Activated CD8-positive, alpha-beta memory T cell treated with anti-CD3 and anti-CD28 coated beads, Interleukin-2, amount 50 U/mL, for 48 hours (primary cell): ENCODE measurements at regions not wholly inside any gene's neighbourhood (a gene's known extent, or its start where the extent isn't known, plus 50 kb on each side); places are given as distances from the start of the nearest gene placed in this dataset.
"Not testable (repeated sequence)": the region's sequence is repeated elsewhere in the genome, so short reads cannot be mapped to it uniquely, and the experiment has no call there.

Source experiments
- DNase-seq: peaks from one replicate; pipeline ENCODE4 v3.0.0-alpha.2; 2020

DNA sequence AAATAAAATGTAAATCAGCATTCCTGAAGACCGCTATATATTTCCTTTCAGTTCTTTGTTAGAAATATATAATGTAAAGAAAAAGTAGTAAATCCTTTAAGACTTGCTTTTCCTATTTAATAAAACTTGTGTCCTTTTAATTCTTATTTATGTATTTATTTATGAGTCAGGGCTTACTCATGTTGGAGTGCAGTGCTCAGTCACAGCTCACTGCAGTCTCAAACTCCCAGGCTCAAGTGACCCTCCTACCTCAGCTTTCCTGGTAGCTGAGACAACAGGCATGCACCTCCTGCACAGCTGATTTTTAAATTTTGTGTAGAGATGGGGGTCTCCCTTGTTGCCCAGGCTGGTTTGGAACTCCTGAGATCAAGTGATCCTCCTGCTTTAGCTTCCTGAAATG, 724.5 kb downstream of the ANKRD7 start:
- DNase-seq: no peak

DNA sequence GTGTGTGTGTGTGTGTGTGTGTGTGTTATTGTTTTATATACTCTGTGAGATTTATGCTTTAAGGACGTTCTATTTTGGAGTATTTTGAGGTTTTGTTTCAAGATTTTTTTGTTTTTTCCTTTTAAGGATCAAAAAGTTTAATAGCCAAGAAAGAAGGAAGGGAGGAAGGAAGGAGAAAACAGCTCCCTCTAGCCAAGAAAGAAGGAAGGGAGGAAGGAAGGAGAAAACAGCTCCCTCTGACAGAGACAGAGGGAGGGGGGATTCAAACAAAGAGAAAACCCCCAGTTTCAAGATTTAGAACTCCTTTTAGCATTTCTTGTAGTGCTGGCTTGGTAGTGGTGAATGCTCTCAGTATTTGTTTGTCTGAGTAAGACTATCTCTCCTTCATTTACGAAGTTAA, 731.8 kb downstream of the ANKRD7 start:
- not testable (repeated sequence) for DNase-seq

DNA sequence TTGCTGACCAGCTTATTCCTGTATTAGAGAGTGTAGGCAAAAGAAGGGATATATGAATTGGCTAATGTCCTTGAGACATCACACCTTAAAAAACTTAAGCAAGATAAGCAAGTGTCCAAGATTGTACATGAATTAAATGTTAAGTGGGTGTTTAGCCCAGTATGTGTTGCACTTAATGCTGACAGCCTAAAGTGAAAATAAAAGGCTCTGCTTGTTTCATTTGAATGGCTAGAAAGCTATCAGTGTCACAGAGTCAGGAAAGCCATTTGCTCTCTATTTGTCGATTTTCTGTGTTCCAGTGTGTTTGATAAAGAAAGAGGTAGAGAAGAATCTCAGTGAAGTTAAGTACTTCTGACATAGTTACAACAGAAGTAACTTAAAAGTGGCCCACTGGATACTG, 744.9 kb downstream of the ANKRD7 start:
- DNase-seq: no peak

DNA sequence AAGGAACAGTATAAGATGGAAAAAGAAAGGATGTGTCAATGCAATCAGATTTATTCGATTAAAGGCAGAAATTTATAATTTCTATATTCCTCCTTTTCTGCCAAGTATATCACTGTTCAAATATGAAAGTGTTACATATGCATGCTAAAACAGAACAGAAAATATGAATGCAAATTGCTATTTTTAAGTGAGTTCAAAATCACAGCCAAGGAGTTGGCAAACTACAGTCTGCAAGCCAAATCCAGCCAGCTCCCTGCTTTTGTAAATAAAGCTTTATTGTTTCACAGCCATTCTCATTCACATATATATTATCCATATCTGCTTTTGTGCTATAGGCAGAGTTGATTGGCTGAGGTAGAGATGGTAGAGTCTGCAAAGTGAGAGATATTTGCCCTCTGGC, 747.2 kb downstream of the ANKRD7 start:
- DNase-seq: no peak

DNA sequence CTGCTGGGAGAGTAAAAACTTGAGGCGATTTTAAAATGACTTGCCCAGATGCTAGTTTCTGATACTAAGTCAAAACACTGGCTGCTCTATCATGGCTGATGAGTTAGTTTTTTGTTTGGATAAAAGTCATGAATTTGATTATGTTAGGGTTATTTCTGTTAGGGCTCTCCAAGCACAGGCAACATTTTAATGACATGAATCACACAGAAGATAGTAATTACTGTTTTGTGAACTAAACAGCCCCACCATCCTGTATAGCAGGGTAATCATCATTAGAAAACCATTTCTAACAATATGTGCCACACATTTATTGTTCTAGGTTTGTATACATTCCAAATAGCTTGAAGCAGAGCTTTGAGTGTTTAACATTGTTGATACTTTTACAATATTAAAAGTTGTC, 750.3 kb downstream of the ANKRD7 start:
- DNase-seq: no peak

DNA sequence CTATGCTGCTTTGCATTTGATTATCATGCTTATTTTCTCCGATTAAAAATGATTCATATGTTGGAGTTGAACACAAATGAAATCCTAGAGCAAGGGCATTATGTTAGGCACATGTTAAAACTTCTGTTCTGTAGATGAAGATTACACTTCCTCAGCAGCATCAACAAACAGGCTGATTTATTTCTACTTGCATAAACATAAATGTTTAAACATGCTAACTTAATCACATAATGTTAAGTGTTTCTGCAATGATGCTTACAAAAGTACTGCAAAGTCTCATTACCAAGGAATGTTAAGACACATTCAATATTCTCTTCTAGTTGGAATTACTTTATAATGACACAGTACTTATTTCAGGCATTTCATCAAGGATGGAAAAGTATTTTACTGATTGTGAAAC, 770.8 kb downstream of the ANKRD7 start:
- no peak for DNase-seq

DNA sequence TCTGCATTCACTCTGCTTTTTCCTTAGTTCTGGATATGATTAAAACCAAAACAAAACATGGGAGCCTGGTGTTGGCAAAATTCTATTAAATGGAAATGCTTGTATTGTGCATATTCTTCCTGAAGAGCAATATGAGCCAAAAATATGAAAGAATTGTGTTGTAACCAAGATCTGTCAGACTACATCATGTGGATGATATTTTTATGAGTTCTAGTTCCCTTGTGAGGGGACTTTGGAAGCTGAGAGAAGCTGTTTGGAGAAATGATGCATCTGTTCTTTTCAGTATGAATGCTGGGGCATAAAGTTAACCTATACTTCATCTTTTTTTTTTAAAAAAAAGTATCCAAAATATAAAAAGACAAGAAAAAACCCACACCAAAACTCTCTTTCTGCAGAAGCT, 782.7 kb downstream of the ANKRD7 start:
- DNase-seq: no peak

DNA sequence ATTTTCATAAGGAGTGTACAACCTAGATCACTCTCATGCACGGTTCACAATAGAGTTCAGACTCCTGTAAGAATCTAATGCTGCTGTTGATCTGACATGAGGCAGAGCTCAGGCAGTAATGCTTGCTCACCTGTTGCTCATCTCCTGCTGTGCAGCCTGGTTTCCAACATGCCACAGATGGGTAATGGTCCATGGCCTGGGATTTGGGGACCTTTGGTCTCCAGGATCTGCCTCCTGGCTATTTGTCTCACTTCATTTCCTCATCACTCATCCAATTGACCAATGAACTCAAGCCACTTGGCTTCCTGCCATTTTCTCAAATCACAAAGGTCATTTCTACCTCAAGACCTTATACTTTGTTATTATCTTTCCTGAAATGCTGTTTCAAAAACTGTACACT, 786.1 kb downstream of the ANKRD7 start:
- DNase-seq: no peak

DNA sequence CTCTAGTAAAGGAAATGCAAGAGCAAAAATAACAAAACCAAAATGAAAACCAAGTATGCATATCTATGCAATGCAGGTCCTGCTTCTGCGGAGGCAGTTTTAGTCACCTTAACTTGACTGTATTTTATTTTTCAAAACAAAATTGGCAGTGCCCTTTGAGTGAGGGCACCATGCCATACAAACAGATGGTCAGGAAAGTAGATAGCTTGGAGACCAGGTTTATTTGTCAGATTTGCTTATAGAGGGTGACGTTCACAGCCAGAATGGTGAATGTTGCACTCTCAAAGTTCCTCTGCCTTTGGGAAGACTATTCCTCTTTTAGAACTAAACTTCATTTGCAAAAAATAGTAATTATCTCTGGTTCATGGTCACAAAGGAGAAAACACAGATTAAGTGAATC, 801.9 kb downstream of the ANKRD7 start:
- no peak for DNase-seq

DNA sequence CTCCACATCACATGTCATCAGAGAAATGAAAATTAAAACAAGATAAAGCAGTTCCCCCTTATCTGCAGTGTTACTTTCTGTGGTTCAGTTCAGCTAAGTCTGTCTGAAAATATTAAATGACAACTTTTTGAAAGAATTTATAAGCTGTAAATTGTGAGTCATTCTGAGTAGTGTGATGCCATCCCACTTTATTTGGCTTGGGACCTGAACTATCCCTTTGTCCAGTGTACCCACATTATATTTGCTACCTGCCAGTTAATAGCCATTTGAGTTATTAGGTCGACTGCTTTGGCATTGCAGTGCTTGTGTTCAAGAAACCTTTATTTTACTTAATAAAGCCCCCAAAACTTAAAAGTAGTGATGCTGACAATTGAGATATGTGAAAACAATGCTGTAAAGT, 804.2 kb downstream of the ANKRD7 start:
- DNase-seq: no peak

DNA sequence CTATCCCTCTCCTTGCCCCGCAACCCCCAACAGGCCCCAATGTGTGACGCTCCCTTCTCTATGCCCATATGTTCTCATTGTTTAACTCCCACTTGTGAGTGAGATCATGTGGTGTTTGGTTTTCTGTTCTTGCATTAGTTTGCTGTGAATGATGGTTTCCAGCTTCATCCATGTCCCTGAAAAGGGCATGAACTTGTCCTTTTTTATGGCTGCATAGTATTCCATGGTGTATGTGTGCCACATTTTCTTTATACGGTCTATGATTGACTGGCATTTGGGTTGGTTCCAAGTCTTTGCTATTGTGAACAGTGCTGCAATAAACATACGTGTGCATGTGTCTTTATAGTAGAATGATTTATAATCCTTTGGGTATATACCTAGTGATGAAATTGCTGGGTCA, 807.6 kb downstream of the ANKRD7 start:
- DNase-seq: not testable (repeated sequence)

DNA sequence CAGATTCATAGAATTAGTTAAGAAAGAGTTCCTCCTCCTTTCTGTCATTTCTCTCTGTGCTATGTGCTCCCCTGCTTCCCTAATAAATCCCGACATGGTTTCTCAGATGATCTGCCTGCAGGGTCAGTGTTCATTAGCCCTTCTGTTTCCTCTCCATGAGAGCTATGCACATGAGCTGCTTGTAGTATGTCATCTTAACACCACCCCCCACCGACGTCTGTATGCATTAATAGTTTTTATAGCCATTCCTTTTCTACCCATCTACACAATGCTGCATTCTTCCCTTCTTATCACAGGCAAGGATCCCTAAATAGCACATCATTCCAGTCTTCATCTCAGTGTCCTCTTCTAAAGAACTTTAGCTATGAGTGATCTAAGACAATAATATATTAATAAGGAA, 809.1 kb downstream of the ANKRD7 start:
- DNase-seq: no peak

DNA sequence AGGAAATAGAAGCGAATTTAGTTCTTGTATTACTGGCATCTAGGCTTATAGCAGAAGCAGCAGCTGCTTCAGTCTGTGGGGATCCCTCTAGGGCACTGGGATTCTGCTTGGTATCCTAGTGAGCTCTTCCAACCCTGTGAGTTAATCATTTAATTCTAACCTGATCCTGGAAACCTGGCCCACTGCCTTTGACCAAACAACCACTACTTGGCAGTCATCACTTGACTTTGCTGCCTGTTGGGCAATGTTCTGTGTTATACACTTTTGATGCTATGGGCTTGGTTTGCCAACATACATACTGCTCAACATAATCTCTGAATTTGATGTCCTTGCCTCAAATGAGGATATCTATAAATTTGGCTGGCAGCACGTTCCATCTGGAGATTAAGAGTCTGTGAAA, 813.4 kb downstream of the ANKRD7 start:
- no peak for DNase-seq

DNA sequence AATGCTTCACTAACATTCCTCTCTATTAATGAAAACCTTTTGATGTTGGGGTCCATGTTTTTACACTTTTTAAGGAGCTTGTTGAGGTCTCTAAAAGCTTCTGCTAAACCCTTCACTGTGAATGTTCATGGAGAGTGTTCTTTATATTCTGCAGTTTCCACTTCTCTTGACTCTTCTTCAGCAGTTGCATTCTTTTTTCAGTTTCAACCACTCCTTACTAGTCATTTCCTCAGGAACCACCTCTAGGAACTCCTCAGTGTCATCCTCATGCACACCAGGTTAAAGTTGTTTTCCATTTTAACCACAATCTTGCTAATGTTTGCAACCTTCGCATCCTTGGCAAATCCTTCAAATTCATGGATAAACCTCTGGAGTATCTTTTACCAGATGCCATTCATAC, 821.6 kb downstream of the ANKRD7 start:
- no peak for DNase-seq

DNA sequence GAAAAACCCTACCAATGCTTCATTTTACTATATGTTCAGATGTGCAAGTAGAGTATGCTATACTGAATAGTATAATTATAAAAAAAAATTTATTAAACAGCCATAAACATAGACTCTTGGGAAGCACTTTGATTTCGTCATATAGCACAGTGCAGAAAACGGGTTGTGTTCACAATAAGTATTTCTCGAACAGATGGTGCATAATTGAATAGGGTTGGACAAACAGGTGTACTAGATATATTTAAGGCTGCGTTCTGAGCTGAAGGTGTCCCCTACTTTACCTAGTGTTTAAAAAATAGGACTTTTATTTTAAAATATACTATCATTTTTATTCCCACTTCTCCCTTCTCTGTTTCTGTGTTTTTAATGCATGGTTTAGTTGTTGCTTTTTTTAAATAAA, 841.5 kb downstream of the ANKRD7 start:
- no peak for DNase-seq

DNA sequence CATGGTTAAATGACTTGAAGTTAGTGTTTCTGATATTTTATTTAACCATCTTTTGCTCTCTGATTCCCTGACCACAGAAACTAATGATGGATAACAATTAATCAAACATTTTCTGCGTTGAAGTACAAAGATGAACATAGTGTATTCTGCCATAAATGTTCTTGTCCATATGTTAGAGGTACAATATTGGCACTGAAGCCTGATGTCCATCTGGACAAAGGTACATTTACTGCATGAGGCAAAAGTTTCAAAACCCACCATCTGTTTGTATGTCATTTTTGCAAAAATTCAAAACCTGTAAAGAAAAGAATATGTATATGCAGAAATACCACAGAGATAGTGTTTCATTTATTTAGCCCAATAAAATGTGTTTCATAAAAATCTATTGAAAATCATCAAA, 861.5 kb downstream of the ANKRD7 start:
- DNase-seq: no peak

DNA sequence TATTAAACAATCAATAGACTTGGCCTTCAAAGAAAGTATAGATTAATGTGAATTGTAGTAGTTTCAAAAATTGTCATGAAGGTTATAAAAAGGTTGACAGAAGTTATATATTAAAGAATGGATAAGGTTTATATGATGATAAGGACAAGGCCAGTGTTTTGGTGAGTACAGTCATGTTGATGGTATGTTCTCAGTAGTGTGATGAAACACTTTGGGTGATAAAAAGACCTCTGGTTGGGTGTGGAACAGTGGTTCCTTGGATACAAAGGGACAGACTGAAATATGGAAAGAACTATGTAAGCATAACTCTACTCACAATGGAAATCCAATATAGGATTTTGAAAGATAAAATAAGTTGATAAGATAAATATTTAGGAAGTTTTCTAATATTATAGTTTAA, 866.3 kb downstream of the ANKRD7 start:
- no peak for DNase-seq

DNA sequence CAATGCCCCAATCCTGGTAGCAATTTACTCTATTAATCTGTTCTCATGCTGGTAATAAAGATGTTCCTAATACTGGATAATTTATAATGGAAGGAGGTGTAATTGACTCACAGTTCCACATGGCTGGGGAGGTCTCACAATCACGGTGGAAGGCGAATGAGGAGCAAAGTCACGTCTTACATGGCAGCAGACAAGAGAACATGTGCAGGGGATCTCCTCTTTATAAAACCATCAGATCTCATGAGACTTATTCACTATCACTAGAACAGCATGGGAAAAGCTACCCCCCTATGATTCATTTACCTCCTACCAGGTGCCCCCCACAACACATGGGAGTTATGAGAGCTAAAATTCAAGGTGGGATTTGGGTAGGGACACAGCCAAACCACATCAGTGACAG, 872.2 kb downstream of the ANKRD7 start:
- no peak for DNase-seq

DNA sequence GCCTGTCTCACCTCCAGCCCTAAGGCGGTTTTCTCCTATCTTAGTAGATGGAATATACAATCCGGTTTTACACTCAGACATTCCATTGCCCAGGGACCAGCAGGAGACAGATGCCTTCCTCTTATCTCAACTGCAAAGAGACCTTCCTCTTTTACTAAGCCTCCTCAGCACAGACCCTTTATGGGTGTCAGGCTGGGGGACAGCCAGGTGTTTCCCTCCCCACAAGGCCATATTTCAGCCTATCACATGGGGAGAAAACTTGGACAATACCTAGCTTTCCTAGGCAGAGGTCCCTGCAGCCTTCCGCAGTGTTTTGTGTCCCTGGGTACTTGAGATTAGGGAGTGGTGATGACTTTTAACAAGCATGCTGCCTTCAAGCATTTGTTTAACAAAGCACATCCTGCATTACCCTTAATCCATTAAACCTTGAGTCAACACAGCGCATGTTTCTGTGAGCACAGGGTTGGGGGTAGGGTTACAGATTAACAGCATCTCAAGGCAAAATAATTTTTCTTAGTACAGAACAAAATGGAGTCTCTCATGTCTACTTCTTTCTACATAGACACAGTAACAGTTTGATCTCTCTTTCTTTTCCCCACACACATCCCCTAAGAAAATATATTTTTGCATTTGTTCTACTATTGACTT, 876.2 kb downstream of the ANKRD7 start:
- DNase-seq: not testable (repeated sequence)

DNA sequence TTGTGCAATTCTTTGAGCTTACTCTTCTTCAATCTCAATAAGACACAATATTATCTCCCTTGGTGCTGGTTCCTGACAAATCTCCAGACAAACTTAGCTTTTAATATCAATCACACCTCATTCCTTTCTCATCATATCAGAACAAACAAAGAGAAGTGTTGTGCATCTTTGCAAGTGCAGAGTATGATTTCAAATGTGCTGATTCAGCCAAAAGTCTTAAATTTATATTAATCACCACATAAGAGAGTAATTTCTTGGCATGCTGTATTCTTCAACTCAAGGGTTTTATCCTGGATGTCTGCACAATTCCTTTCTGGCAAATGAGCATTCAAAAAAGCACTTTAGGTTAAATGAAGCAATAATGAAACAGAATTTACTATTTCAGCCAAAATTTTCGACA, 877.8 kb downstream of the ANKRD7 start:
- no peak for DNase-seq

DNA sequence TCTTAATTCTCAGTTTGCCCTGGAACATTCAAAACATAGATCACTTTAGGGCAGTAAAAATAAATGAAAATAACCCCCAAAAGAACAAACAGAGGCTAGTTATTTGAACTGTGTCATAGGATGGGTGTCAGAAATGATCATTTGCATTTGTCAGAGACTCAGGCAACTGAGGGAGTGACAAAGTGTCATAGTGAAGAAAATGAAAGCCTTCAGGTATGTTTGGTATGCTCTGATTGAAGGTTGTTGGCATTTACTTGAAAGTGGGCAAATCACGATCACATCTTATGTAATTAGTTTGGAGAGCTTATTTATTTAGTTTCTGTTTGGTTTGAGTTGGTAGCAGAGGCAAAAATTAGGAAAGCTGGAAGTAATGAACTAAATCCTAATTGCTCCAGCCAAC, 880.9 kb downstream of the ANKRD7 start:
- no peak for DNase-seq

DNA sequence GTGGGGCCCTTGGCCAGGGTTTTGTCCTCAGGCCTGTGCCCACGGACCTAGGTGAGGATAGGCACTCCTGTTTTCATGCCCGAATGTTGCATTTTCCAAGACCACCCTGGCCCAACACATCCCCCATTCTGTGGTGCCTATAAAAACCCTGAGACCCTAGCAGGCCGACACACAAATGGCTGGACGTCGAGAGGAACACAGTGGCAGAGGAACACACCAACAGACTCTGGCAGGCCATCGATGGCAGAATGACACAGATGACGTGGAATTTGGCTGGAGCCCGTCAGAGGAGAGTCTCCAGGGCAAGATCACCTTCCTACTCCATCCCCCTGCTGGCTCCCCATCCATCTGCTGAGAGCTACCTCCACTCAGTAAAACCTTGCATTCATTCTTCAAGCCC, 898.8 kb downstream of the ANKRD7 start:
- no peak for DNase-seq

DNA sequence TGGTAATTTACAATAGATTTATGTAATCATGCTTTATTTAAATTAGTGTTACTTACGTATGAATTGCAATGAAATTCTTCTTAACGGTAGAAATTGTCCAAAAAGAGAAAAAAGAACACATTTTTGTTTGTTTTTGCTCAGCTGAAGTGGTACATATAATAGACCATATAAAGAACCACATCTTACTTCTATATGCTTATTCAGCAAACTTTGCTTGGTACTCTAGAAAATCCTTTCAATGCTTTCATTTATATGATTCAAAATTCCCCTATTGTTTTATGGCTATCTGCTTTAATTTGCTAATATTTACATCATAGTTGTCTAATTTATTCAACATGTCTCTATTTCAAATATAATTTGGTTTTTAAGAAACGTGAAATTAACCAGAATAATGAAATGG, 903.2 kb downstream of the ANKRD7 start:
- no peak for DNase-seq

DNA sequence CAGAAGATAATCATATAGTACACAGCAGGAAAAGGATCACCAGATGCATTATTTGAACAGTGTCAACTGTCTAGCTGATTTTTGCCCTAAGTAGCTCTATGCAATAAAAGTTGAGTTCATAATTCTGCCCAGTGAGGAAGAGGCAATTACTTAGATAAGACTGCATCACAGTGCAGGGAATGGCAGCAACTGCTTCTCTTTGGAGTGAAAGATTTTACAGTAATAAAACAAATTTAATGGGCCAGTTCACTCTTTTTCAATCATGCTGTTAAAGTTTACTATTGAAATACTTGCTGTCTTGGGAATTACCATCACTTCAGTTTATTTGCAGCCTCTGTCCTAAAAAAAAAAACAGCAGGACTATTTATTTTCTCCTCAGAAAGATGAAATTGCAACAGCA, 907.9 kb downstream of the ANKRD7 start:
- DNase-seq: no peak

DNA sequence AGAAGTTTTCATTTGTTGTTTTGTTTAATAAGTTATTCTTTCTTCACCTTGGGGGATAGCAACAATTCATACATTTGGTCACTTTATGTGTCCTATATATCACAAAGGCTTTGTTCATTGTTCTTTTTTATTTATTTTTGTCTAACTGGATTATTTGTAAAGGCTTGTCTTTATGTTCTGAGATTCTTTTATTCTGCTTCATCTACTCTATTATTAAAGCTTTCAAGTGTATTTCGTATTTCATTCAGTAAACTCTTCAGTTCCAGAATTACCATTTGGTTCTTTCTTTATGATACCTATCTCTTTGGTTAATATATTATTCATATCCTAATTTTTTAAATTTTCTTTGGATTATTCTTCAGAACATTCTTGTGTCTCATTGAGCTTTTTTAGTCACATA, 942.9 kb downstream of the ANKRD7 start:
- no peak for DNase-seq

DNA sequence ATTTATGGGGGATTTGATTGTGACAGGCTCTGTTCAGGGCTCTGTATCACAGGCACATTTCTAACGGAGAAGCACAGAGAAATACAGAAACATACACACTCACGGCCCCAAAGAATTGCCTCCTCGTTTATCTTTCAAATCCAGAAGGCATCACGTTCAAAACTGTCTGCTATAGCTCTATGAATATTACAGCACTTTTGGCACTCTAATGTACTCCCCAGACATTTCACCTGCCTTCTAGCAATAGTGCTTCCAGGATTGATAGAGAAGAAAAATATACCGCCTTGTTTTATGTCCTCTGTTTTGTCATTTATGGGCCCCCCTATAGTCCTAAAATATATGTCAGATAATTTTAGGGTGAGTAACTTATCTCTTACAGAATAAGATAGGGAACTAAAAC, 947.5 kb downstream of the ANKRD7 start:
- no peak for DNase-seq
